WTC11 (cell line): ENCODE measurements at regions not wholly inside any gene's neighbourhood (a gene's known extent, or its start where the extent isn't known, plus 50 kb on each side); places are given as distances from the start of the nearest gene placed in this dataset.

Experiments used
- ATAC-seq: fragments of 200-7000 bp; cut with Tn5 transposase; 2 replicates; pipeline ENCODE4 v1.10.0; 2021; ENCODE audit warnings: mild to moderate bottlenecking, moderate library complexity
- CTCF ChIA-PET: fragments of 300-600 bp; sonication (Branson Sonifier 250); formaldehyde crosslinking; loops from one replicate; lab custom pipeline; 2021; ENCODE audit warnings: antibody characterized with exemption; lab: Charles Lee
- POLR2A ChIA-PET: fragments of 350-600 bp; sonication (Branson Sonifier 250); formaldehyde crosslinking; loops from one replicate; lab custom pipeline; 2021; ENCODE audit warnings: antibody characterized with exemption; lab: Charles Lee
- DNase-seq: peaks from one replicate; pipeline ENCODE4 v3.0.0; 2021; ENCODE audit warnings: low spot score
- H3K27ac Mint-ChIP-seq: 2 replicates; pipeline ENCODE4 v1.8.0; 2021; ENCODE audit warnings: mixed read lengths
- H3K27me3 Mint-ChIP-seq: 2 replicates; pipeline ENCODE4 v1.8.0; 2021; ENCODE audit warnings: low read depth, mild to moderate bottlenecking, moderate library complexity, mixed read lengths
- H3K36me3 Mint-ChIP-seq: 2 replicates; pipeline ENCODE4 v1.8.0; 2021; ENCODE audit warnings: mixed read lengths
- H3K4me1 Mint-ChIP-seq: 2 replicates; pipeline ENCODE4 v1.8.0; 2022; ENCODE audit warnings: mixed read lengths
- H3K4me3 Mint-ChIP-seq: 2 replicates; pipeline ENCODE4 v1.8.0; 2021; ENCODE audit warnings: mild to moderate bottlenecking, moderate library complexity, mixed read lengths
- H3K9me3 Mint-ChIP-seq: 2 replicates; pipeline ENCODE4 v1.8.0; 2021; ENCODE audit warnings: mixed read lengths
- ATF2 ChIP-seq: sonication (generic); formaldehyde crosslinking; IDR thresholded peaks from 2 replicates; pipeline ENCODE4 v1.8.1; 2022; ENCODE audit warnings: low read depth, missing genetic modification reagents, borderline replicate concordance
- CREB1 ChIP-seq: sonication (generic); formaldehyde crosslinking; IDR thresholded peaks from 2 replicates; pipeline ENCODE4 v1.8.0; 2023; ENCODE audit warnings: mild to moderate bottlenecking, missing genetic modification reagents
- CTCF ChIP-seq: fragments of 200-600 bp; IDR thresholded peaks from 2 replicates; pipeline ENCODE4 v1.8.0; 2022; ENCODE audit warnings: antibody characterized with exemption
- FOXJ3 ChIP-seq: sonication (generic); formaldehyde crosslinking; IDR thresholded peaks from 2 replicates; pipeline ENCODE4 v1.9.0; 2021; ENCODE audit warnings: missing genetic modification reagents, mild to moderate bottlenecking, borderline replicate concordance
- GABPB1 ChIP-seq: sonication (generic); formaldehyde crosslinking; IDR thresholded peaks from 2 replicates; pipeline ENCODE4 v1.8.1; 2023; ENCODE audit warnings: mild to moderate bottlenecking, missing genetic modification reagents
- JAZF1 ChIP-seq: fragments of 250-450 bp; sonication (Bioruptor Pico); IDR thresholded peaks from 2 replicates; pipeline ENCODE4 v1.9.0; 2021; ENCODE audit warnings: moderate library complexity, mild to moderate bottlenecking, inconsistent platforms
- MAX ChIP-seq: sonication (generic); formaldehyde crosslinking; IDR thresholded peaks from 2 replicates; pipeline ENCODE4 v1.8.0; 2022; ENCODE audit warnings: mild to moderate bottlenecking, missing genetic modification reagents
- NR3C1 ChIP-seq: sonication (generic); formaldehyde crosslinking; conservative IDR thresholded peaks from 2 replicates; pipeline ENCODE4 v1.8.1; 2023; ENCODE audit warnings: low read depth, mild to moderate bottlenecking, missing genetic modification reagents
- PRDM15 ChIP-seq: sonication (generic); formaldehyde crosslinking; IDR thresholded peaks from 2 replicates; pipeline ENCODE4 v1.8.0; 2022; ENCODE audit warnings: missing genetic modification reagents
- ZBTB43 ChIP-seq: sonication (generic); formaldehyde crosslinking; IDR thresholded peaks from 2 replicates; pipeline ENCODE4 v1.8.1; 2023; ENCODE audit warnings: mild to moderate bottlenecking, missing genetic modification reagents
- ZNF219 ChIP-seq: sonication (generic); formaldehyde crosslinking; IDR thresholded peaks from 2 replicates; pipeline ENCODE4 v1.8.0; 2023; ENCODE audit warnings: missing genetic modification reagents, mild to moderate bottlenecking, borderline replicate concordance
- ZNF512 ChIP-seq: sonication (generic); formaldehyde crosslinking; IDR thresholded peaks from 2 replicates; pipeline ENCODE4 v1.8.1; 2022; ENCODE audit warnings: missing genetic modification reagents, borderline replicate concordance

- ATAC-seq (no peak), DNase-seq (no peak)
- no peak for TF ChIP-seq FOXJ3 (CRISPR knock-in tag)
- no peak for TF ChIP-seq ZNF512
- no peak for TF ChIP-seq NR3C1 (CRISPR knock-in tag)
- TF ChIP-seq ATF2 (CRISPR knock-in tag), result no peak
- TF ChIP-seq PRDM15 (CRISPR knock-in tag), result no peak
- no peak for TF ChIP-seq GABPB1 (CRISPR knock-in tag)
- TF ChIP-seq CREB1 (CRISPR knock-in tag), result no peak
- TF ChIP-seq ZNF219 (CRISPR knock-in tag), result no peak
- TF ChIP-seq MAX (CRISPR knock-in tag), result no peak
- no peak overlapping the region for H3K27ac Mint-ChIP-seq
- ChIA-PET CTCF (no interaction called here), POLR2A (no interaction called here)
- peaks cover 9% of the 10 kb centered on the region for H3K36me3 Mint-ChIP-seq
- no peak overlapping the region for H3K4me3 Mint-ChIP-seq
- no peaks in the 10 kb centered on the region for H3K27me3 Mint-ChIP-seq
- peaks cover 29% of the 10 kb centered on the region for H3K4me1 Mint-ChIP-seq
- H3K9me3 Mint-ChIP-seq, result peaks cover 4% of the 10 kb centered on the region
Measured at GRCh38 chr11:23111527-23111926, 251.3 kb upstream of the CCDC179 start.

GRCh38 chr11:23112390-23112789 lies 252.1 kb upstream of the CCDC179 start:
- POLR2A ChIA-PET, result no interaction called here
- H3K27me3 Mint-ChIP-seq, result no peaks in the 10 kb centered on the region; the same call in 1 of the 2 replicates
- H3K36me3 Mint-ChIP-seq, result peaks cover 17% of the 10 kb centered on the region
- peaks cover 26% of the 10 kb centered on the region for H3K4me1 Mint-ChIP-seq
- no peak overlapping the region for H3K4me3 Mint-ChIP-seq
- no peak for DNase-seq
- peak; percentile 21 for ATAC-seq
- CTCF ChIA-PET, result interaction anchor here (2.3 kb wide), 2 partner anchors 236 to 427 kb away, joined by 14 to 20 read pairs; no protein-coding TSS in a partner anchor
- no peak overlapping the region for H3K27ac Mint-ChIP-seq
- H3K9me3 Mint-ChIP-seq, result peaks cover 12% of the 10 kb centered on the region
- no peak for TF ChIP-seq JAZF1 (CRISPR knock-in tag)

- Mint-ChIP-seq H3K9me3 (peaks cover 20% of the 10 kb centered on the region), H3K4me1 (peaks cover 26% of the 10 kb centered on the region), H3K36me3 (peaks cover 25% of the 10 kb centered on the region), H3K4me3 (no peak overlapping the region), H3K27ac (no peak overlapping the region; the same call in 1 of the 2 replicates)
- POLR2A ChIA-PET, result no interaction called here
- peak; percentile 21 for DNase-seq
- TF ChIP-seq CTCF (peak; percentile 52), ZBTB43 (CRISPR knock-in tag) (no peak)
- TF ChIP-seq, all 79 proteins: peak for 1
- peak; percentile 87 for ATAC-seq
- no peaks in the 10 kb centered on the region; the same call in 1 of the 2 replicates for H3K27me3 Mint-ChIP-seq
- CTCF ChIA-PET, result interaction anchor here (0.6 to 2.3 kb wide), 16 partner anchors 14 to 468 kb away, joined by 3 to 20 read pairs (median 3); no protein-coding TSS in a partner anchor
Measured at GRCh38 chr11:23112987-23113886, 253.0 kb upstream of the CCDC179 start.
